ENCODE measurements at regions not wholly inside any gene's neighbourhood (a gene's known extent, or its start where the extent isn't known, plus 50 kb on each side); places are given as distances from the start of the nearest gene placed in this dataset.

GRCh38 chr5:164597293-164597900 is 1092.0 kb downstream of the MAT2B start:
- WGBS (ENCODE audit: insufficient coverage, insufficient read length), result no CpG with 5 or more reads among the region's 5 CpGs
- Histone ChIP-seq H3K4me3 (ENCODE audit: low read length) (no peak overlapping the region), H3K36me3 (ENCODE audit: control insufficient read depth, insufficient read depth, low read length) (no peaks in the 10 kb centered on the region), H3K4me1 (ENCODE audit: control insufficient read depth, insufficient read depth, low read length) (no peaks in the 10 kb centered on the region), H3K27me3 (ENCODE audit: control insufficient read depth, insufficient read depth, low read length) (no peaks in the 10 kb centered on the region), H3K9me3 (ENCODE audit: control insufficient read depth, insufficient read depth, low read length) (no peaks in the 10 kb centered on the region), H3K27ac (ENCODE audit: low read length) (no peak overlapping the region)
- DNase-seq (ENCODE audit: low read depth, low spot score), result peak; percentile 27

- Histone ChIP-seq H3K9me3 (ENCODE audit: control insufficient read depth, insufficient read depth, low read length) (no peaks in the 10 kb centered on the region), H3K36me3 (ENCODE audit: control insufficient read depth, insufficient read depth, low read length) (no peaks in the 10 kb centered on the region), H3K4me3 (ENCODE audit: low read length) (no peak overlapping the region), H3K4me1 (ENCODE audit: control insufficient read depth, insufficient read depth, low read length) (no peaks in the 10 kb centered on the region), H3K27ac (ENCODE audit: low read length) (no peak overlapping the region), H3K27me3 (ENCODE audit: control insufficient read depth, insufficient read depth, low read length) (no peaks in the 10 kb centered on the region)
- no CpG with 5 or more reads among the region's 2 CpGs for WGBS (ENCODE audit: insufficient coverage, insufficient read length)
- DNase-seq (ENCODE audit: low read depth, low spot score), result no peak
Observed at GRCh38 chr5:164600274-164600673, 1094.9 kb downstream of the MAT2B start.

- H3K9me3 ChIP-seq (ENCODE audit: control insufficient read depth, insufficient read depth, low read length), result no peaks in the 10 kb centered on the region
- no CpG with 5 or more reads among the region's 31 CpGs for WGBS (ENCODE audit: insufficient coverage, insufficient read length)
- H3K36me3 ChIP-seq (ENCODE audit: control insufficient read depth, insufficient read depth, low read length), result no peaks in the 10 kb centered on the region
- no peaks in the 10 kb centered on the region for H3K27me3 ChIP-seq (ENCODE audit: control insufficient read depth, insufficient read depth, low read length)
- H3K4me3 ChIP-seq (ENCODE audit: low read length), result no peak overlapping the region
- no peak overlapping the region for H3K27ac ChIP-seq (ENCODE audit: low read length)
- DNase-seq (ENCODE audit: low read depth, low spot score), result no peak
- no peaks in the 10 kb centered on the region for H3K4me1 ChIP-seq (ENCODE audit: control insufficient read depth, insufficient read depth, low read length)
Observed at GRCh38 chr5:164600929-164601535, 1095.6 kb downstream of the MAT2B start.

- no peak overlapping the region for H3K27ac ChIP-seq (ENCODE audit: low read length)
- DNase-seq (ENCODE audit: low read depth, low spot score), result no peak
- no peaks in the 10 kb centered on the region for H3K36me3 ChIP-seq (ENCODE audit: control insufficient read depth, insufficient read depth, low read length)
- H3K4me1 ChIP-seq (ENCODE audit: control insufficient read depth, insufficient read depth, low read length), result no peaks in the 10 kb centered on the region
- WGBS (ENCODE audit: insufficient coverage, insufficient read length), result no CpG with 5 or more reads among the region's 4 CpGs
- H3K4me3 ChIP-seq (ENCODE audit: low read length), result no peak overlapping the region
- H3K9me3 ChIP-seq (ENCODE audit: control insufficient read depth, insufficient read depth, low read length), result no peaks in the 10 kb centered on the region
- H3K27me3 ChIP-seq (ENCODE audit: control insufficient read depth, insufficient read depth, low read length), result no peaks in the 10 kb centered on the region
Observed at GRCh38 chr5:164608507-164608906, 1103.1 kb downstream of the MAT2B start.

- H3K9me3 ChIP-seq (ENCODE audit: control insufficient read depth, insufficient read depth, low read length), result no peaks in the 10 kb centered on the region
- no peaks in the 10 kb centered on the region for H3K27me3 ChIP-seq (ENCODE audit: control insufficient read depth, insufficient read depth, low read length)
- no peak overlapping the region for H3K27ac ChIP-seq (ENCODE audit: low read length)
- no CpG with 5 or more reads among the region's 1 CpG for WGBS (ENCODE audit: insufficient coverage, insufficient read length)
- H3K36me3 ChIP-seq (ENCODE audit: control insufficient read depth, insufficient read depth, low read length), result no peaks in the 10 kb centered on the region
- DNase-seq (ENCODE audit: low read depth, low spot score), result no peak
- H3K4me3 ChIP-seq (ENCODE audit: low read length), result no peak overlapping the region
- no peaks in the 10 kb centered on the region for H3K4me1 ChIP-seq (ENCODE audit: control insufficient read depth, insufficient read depth, low read length)
Observed at GRCh38 chr5:164610374-164610773, 1105.0 kb downstream of the MAT2B start.

- H3K36me3 ChIP-seq (ENCODE audit: control insufficient read depth, insufficient read depth, low read length), result no peaks in the 10 kb centered on the region
- H3K4me3 ChIP-seq (ENCODE audit: low read length), result no peak overlapping the region
- H3K27me3 ChIP-seq (ENCODE audit: control insufficient read depth, insufficient read depth, low read length), result no peaks in the 10 kb centered on the region
- H3K4me1 ChIP-seq (ENCODE audit: control insufficient read depth, insufficient read depth, low read length), result no peaks in the 10 kb centered on the region
- no peak for DNase-seq (ENCODE audit: low read depth, low spot score)
- H3K9me3 ChIP-seq (ENCODE audit: control insufficient read depth, insufficient read depth, low read length), result no peaks in the 10 kb centered on the region
- no peak overlapping the region for H3K27ac ChIP-seq (ENCODE audit: low read length)
Observed at GRCh38 chr5:164614707-164615106, 1109.3 kb downstream of the MAT2B start.

GRCh38 chr5:164617290-164617689 is 1111.9 kb downstream of the MAT2B start:
- Histone ChIP-seq H3K27me3 (ENCODE audit: control insufficient read depth, insufficient read depth, low read length) (no peaks in the 10 kb centered on the region), H3K4me1 (ENCODE audit: control insufficient read depth, insufficient read depth, low read length) (no peaks in the 10 kb centered on the region), H3K36me3 (ENCODE audit: control insufficient read depth, insufficient read depth, low read length) (no peaks in the 10 kb centered on the region), H3K4me3 (ENCODE audit: low read length) (no peak overlapping the region), H3K27ac (ENCODE audit: low read length) (no peak overlapping the region), H3K9me3 (ENCODE audit: control insufficient read depth, insufficient read depth, low read length) (no peaks in the 10 kb centered on the region)
- DNase-seq (ENCODE audit: low read depth, low spot score), result no peak
- no CpG with 5 or more reads among the region's 5 CpGs for WGBS (ENCODE audit: insufficient coverage, insufficient read length)

- Histone ChIP-seq H3K36me3 (ENCODE audit: control insufficient read depth, insufficient read depth, low read length) (no peaks in the 10 kb centered on the region), H3K9me3 (ENCODE audit: control insufficient read depth, insufficient read depth, low read length) (no peaks in the 10 kb centered on the region), H3K27ac (ENCODE audit: low read length) (no peak overlapping the region), H3K4me1 (ENCODE audit: control insufficient read depth, insufficient read depth, low read length) (no peaks in the 10 kb centered on the region), H3K27me3 (ENCODE audit: control insufficient read depth, insufficient read depth, low read length) (no peaks in the 10 kb centered on the region), H3K4me3 (ENCODE audit: low read length) (no peak overlapping the region)
- no CpG with 5 or more reads among the region's 4 CpGs for WGBS (ENCODE audit: insufficient coverage, insufficient read length)
- DNase-seq (ENCODE audit: low read depth, low spot score), result no peak
Observed at GRCh38 chr5:164627021-164627420, 1121.6 kb downstream of the MAT2B start.

GRCh38 chr5:164636456-164636855 is 1131.0 kb downstream of the MAT2B start:
- no peak for DNase-seq (ENCODE audit: low read depth, low spot score)
- H3K4me1 ChIP-seq (ENCODE audit: control insufficient read depth, insufficient read depth, low read length), result no peaks in the 10 kb centered on the region
- no peaks in the 10 kb centered on the region for H3K36me3 ChIP-seq (ENCODE audit: control insufficient read depth, insufficient read depth, low read length)
- no peaks in the 10 kb centered on the region for H3K9me3 ChIP-seq (ENCODE audit: control insufficient read depth, insufficient read depth, low read length)
- WGBS (ENCODE audit: insufficient coverage, insufficient read length), result no CpG with 5 or more reads among the region's 1 CpG
- no peak overlapping the region for H3K4me3 ChIP-seq (ENCODE audit: low read length)
- H3K27me3 ChIP-seq (ENCODE audit: control insufficient read depth, insufficient read depth, low read length), result no peaks in the 10 kb centered on the region
- no peak overlapping the region for H3K27ac ChIP-seq (ENCODE audit: low read length)

GRCh38 chr5:164637931-164638521 is 1132.6 kb downstream of the MAT2B start:
- no peak for DNase-seq (ENCODE audit: low read depth, low spot score)
- H3K9me3 ChIP-seq (ENCODE audit: control insufficient read depth, insufficient read depth, low read length), result no peaks in the 10 kb centered on the region
- H3K27ac ChIP-seq (ENCODE audit: low read length), result no peak overlapping the region
- no peak overlapping the region for H3K4me3 ChIP-seq (ENCODE audit: low read length)
- no peaks in the 10 kb centered on the region for H3K27me3 ChIP-seq (ENCODE audit: control insufficient read depth, insufficient read depth, low read length)
- H3K4me1 ChIP-seq (ENCODE audit: control insufficient read depth, insufficient read depth, low read length), result no peaks in the 10 kb centered on the region
- WGBS (ENCODE audit: insufficient coverage, insufficient read length), result no CpG with 5 or more reads among the region's 4 CpGs
- H3K36me3 ChIP-seq (ENCODE audit: control insufficient read depth, insufficient read depth, low read length), result no peaks in the 10 kb centered on the region

GRCh38 chr5:164649266-164649665 is 1143.8 kb downstream of the MAT2B start:
- Histone ChIP-seq H3K4me3 (ENCODE audit: low read length) (no peak overlapping the region), H3K4me1 (ENCODE audit: control insufficient read depth, insufficient read depth, low read length) (no peaks in the 10 kb centered on the region), H3K27ac (ENCODE audit: low read length) (no peak overlapping the region), H3K36me3 (ENCODE audit: control insufficient read depth, insufficient read depth, low read length) (no peaks in the 10 kb centered on the region), H3K9me3 (ENCODE audit: control insufficient read depth, insufficient read depth, low read length) (no peaks in the 10 kb centered on the region), H3K27me3 (ENCODE audit: control insufficient read depth, insufficient read depth, low read length) (no peaks in the 10 kb centered on the region)
- no peak for DNase-seq (ENCODE audit: low read depth, low spot score)
